Lung (tissue), 11 donors: ENCODE measurements at regions not wholly inside any gene's neighbourhood (a gene's known extent, or its start where the extent isn't known, plus 50 kb on each side); places are given as distances from the start of the nearest gene placed in this dataset.

Experiments
- ATAC-seq: fragments of 200-7000 bp; cut with Tn5 transposase; one replicate; pipeline ENCODE4 v1.9.1; 2020; ENCODE audit warnings: moderate number of reproducible peaks; ENCODE audit not compliant: insufficient read depth, low FRiP score
- DNase-seq, 3 donors: peaks; one replicate each; pipeline ENCODE4 v3.0.0-alpha.2; 2013 to 2017
- H3K27ac ChIP-seq, 2 donors: one replicate each; pipeline ENCODE4 v1.5.1; 2013; ENCODE audit warnings: mild to moderate bottlenecking in 2 of 2, moderate library complexity in 2 of 2, control low read depth in 1 of 2, inconsistent platforms in 1 of 2, low read depth in 1 of 2, low read length in 1 of 2
- H3K27me3 ChIP-seq, 3 donors: one replicate each; pipeline ENCODE4 v1.5.1; 2013; ENCODE audit warnings: low read length in 2 of 3; ENCODE audit not compliant: control insufficient read depth in 3 of 3, insufficient read depth in 3 of 3
- H3K36me3 ChIP-seq, 4 donors: one replicate each; pipeline ENCODE4 v1.5.1; 2013; ENCODE audit warnings: low read length in 4 of 4, mild to moderate bottlenecking in 1 of 4, moderate library complexity in 1 of 4; ENCODE audit not compliant: control insufficient read depth in 4 of 4, insufficient read depth in 4 of 4
- H3K4me1 ChIP-seq, 5 donors: one replicate each; pipeline ENCODE4 v1.5.1; 2013; ENCODE audit warnings: low read length in 5 of 5, mild to moderate bottlenecking in 2 of 5, moderate library complexity in 1 of 5; ENCODE audit not compliant: control insufficient read depth in 5 of 5, insufficient read depth in 5 of 5
- H3K4me3 ChIP-seq: one replicate; pipeline ENCODE4 v1.5.1; 2013; ENCODE audit warnings: mild to moderate bottlenecking, control low read depth, moderate library complexity
- H3K9ac ChIP-seq, 2 donors: one replicate each; pipeline ENCODE4 v1.5.1; 2013; ENCODE audit warnings: low read length in 2 of 2, control low read depth in 1 of 2; ENCODE audit not compliant: insufficient read depth in 1 of 2
- H3K9me3 ChIP-seq, 4 donors: one replicate each; pipeline ENCODE4 v1.5.1; 2013; ENCODE audit warnings: low read length in 3 of 4, mild to moderate bottlenecking in 1 of 4, moderate library complexity in 1 of 4; ENCODE audit not compliant: control insufficient read depth in 4 of 4, insufficient read depth in 3 of 4
- CTCF ChIP-seq: IDR thresholded peaks from 2 replicates; pipeline ENCODE4 v1.5.1; 2012; ENCODE audit warnings: mild to moderate bottlenecking; ENCODE audit errors: control extremely low read depth, extremely low read depth
- WGBS, 2 donors: extraction: QIAGEN DNeasy Blood & Tissue Kit; methylation state at CpG; one replicate each; pipeline ENCODE4 v1.1.7; 2013; 5-methylcytosine and 5-hydroxymethylcytosine counted together
- donor health status: control.
- donor health status: control.
- donor health status: Bipolar disorder and iron deficiency.
- donor health status: healthy.
- donor health status: DM: yes; HTN: yes; CAD: no.

GRCh38 chr14:54322246-54322645, 74.6 kb upstream of the CDKN3 start:
- ATAC-seq, result no peak
- peak in 1 of 3 donors; percentile 46 for DNase-seq
- H3K27me3 ChIP-seq, result no peaks in the 10 kb centered on the region
- H3K9ac ChIP-seq, result no peak overlapping the region
- no peak overlapping the region for H3K4me3 ChIP-seq
- no peaks in the 10 kb centered on the region for H3K9me3 ChIP-seq
- TF ChIP-seq CTCF, result no peak
- no peak overlapping the region for H3K27ac ChIP-seq
- no peaks in the 10 kb centered on the region for H3K36me3 ChIP-seq
- WGBS, 2 donors, result 83 to 90% methylated on average over 7 of the region's 7 CpGs
- peaks cover 0 to 13% (median 0%) of the 10 kb centered on the region in 5 donors for H3K4me1 ChIP-seq

- peak; percentile 82 to 93 (median 90) for DNase-seq
- H3K27me3 ChIP-seq, result no peaks in the 10 kb centered on the region
- H3K9me3 ChIP-seq, result no peaks in the 10 kb centered on the region
- H3K4me3 ChIP-seq, result no peak overlapping the region
- no peak overlapping the region for H3K9ac ChIP-seq
- 89 to 90% methylated on average over 5 of the region's 5 CpGs for WGBS, 2 donors
- peaks cover 0 to 13% (median 0%) of the 10 kb centered on the region in 5 donors for H3K4me1 ChIP-seq
- no peak overlapping the region for H3K27ac ChIP-seq
- ATAC-seq, result no peak
- no peak for TF ChIP-seq CTCF
- H3K36me3 ChIP-seq, result no peaks in the 10 kb centered on the region
These were observed 74.0 kb upstream of the CDKN3 start for GRCh38 chr14:54322701-54323337.

GRCh38 chr14:54325766-54326165, 71.0 kb upstream of the CDKN3 start:
- DNase-seq (no peak), ATAC-seq (no peak)
- H3K27ac ChIP-seq, result no peak overlapping the region
- TF ChIP-seq CTCF, result no peak
- no peaks in the 10 kb centered on the region for H3K36me3 ChIP-seq
- no peaks in the 10 kb centered on the region for H3K9me3 ChIP-seq
- peaks cover 0 to 28% (median 1%) of the 10 kb centered on the region in 5 donors for H3K4me1 ChIP-seq
- H3K27me3 ChIP-seq, result no peaks in the 10 kb centered on the region
- WGBS, 2 donors, result 83 to 91% methylated on average over 1 of the region's 1 CpG
- H3K4me3 ChIP-seq, result no peak overlapping the region
- no peak overlapping the region for H3K9ac ChIP-seq
